Caco-2 (cell line): ENCODE measurements at regions not wholly inside any gene's neighbourhood (a gene's known extent, or its start where the extent isn't known, plus 50 kb on each side); places are given as distances from the start of the nearest gene placed in this dataset.
"Not testable (repeated sequence)": the region's sequence is repeated elsewhere in the genome, so short reads cannot be mapped to it uniquely, and the experiment has no call there.

ENCODE experiments used
- BruUV-seq: library from RNA; stranded (reverse); fragments of 400-500 nt; replicated peaks from 2 replicates; lab custom pipeline; 2021; lab: Mats Ljungman, UMichigan
- CTCF ChIA-PET: fragments of 300-600 bp; sonication (Branson Sonifier 250); formaldehyde crosslinking; loops from one replicate; lab custom pipeline; 2022; ENCODE audit warnings: antibody characterized with exemption; lab: Charles Lee
- POLR2A ChIA-PET: fragments of 300-600 bp; sonication (Branson Sonifier 250); formaldehyde crosslinking; loops from one replicate; lab custom pipeline; 2022; ENCODE audit warnings: antibody characterized with exemption; lab: Charles Lee
- DNase-seq, 2 experiments: peaks; one replicate each; pipeline versions ENCODE4 v3.0.0 to v3.0.0-alpha.2; 2020 to 2022
- H3K27me3 ChIP-seq: replicated peaks from 2 replicates; pipeline ENCODE4 v1.6.0; 2011; ENCODE audit warnings: low read length; ENCODE audit not compliant: control insufficient read depth, insufficient read depth
- H3K36me3 ChIP-seq: 2 replicates; pipeline ENCODE4 v1.5.1; 2011; ENCODE audit warnings: low read length; ENCODE audit not compliant: control insufficient read depth, insufficient read depth
- H3K4me1 ChIP-seq: fragments of 250-450 bp; sonication (Bioruptor Pico); 2 replicates; pipeline ENCODE4 v1.5.1; 2020; ENCODE audit warnings: mild to moderate bottlenecking
- H3K4me3 ChIP-seq: 2 replicates; pipeline ENCODE4 v1.5.1; 2011; ENCODE audit warnings: low read depth, mild to moderate bottlenecking, control low read depth, low read length
- H3K9me3 ChIP-seq: fragments of 250-450 bp; sonication (Bioruptor Pico); 2 replicates; pipeline ENCODE4 v1.5.1; 2020; ENCODE audit warnings: mild to moderate bottlenecking, moderate library complexity
- H3K27ac Mint-ChIP-seq: one replicate; pipeline ENCODE4 v1.8.0; 2022; ENCODE audit warnings: mixed read lengths; ENCODE audit not compliant: unreplicated experiment
- H3K27me3 Mint-ChIP-seq: one replicate; pipeline ENCODE4 v1.8.0; 2022; ENCODE audit warnings: mixed read lengths; ENCODE audit not compliant: insufficient read depth, unreplicated experiment
- H3K36me3 Mint-ChIP-seq: one replicate; pipeline ENCODE4 v1.8.0; 2022; ENCODE audit warnings: mild to moderate bottlenecking, mixed read lengths; ENCODE audit not compliant: insufficient read depth, unreplicated experiment
- H3K4me1 Mint-ChIP-seq: one replicate; pipeline ENCODE4 v1.8.0; 2022; ENCODE audit warnings: low read depth, mixed read lengths; ENCODE audit not compliant: unreplicated experiment
- H3K4me3 Mint-ChIP-seq: one replicate; pipeline ENCODE4 v1.8.0; 2022; ENCODE audit warnings: mild to moderate bottlenecking, moderate library complexity, mixed read lengths; ENCODE audit not compliant: unreplicated experiment
- H3K9me3 Mint-ChIP-seq: one replicate; pipeline ENCODE4 v1.8.0; 2022; ENCODE audit warnings: mixed read lengths; ENCODE audit not compliant: unreplicated experiment
- CTCF ChIP-seq, 2 experiments: fragments of 200-600 bp in 1 of 2; IDR thresholded peaks; 1 replicate in 1 of 2; 2 replicates in 1 of 2; pipeline versions ENCODE4 v1.5.1 to v1.8.0; 2011 to 2022; ENCODE audit warnings: antibody characterized with exemption in 1 of 2, control low read depth in 1 of 2, inconsistent platforms in 1 of 2, low read depth in 1 of 2, low read length in 1 of 2, mild to moderate bottlenecking in 1 of 2, moderate library complexity in 1 of 2; ENCODE audit not compliant: insufficient read depth in 1 of 2, severe bottlenecking in 1 of 2, unreplicated experiment in 1 of 2
- intact Hi-C: fragments of 100-400 bp; cut with micrococcal nuclease; formaldehyde crosslinking; loops from one replicate; pipeline ENCODE4 v1.10.0; 2022; ENCODE audit not compliant: unreplicated experiment

GRCh38 chr10:28910956-28911355 lies 233.6 kb downstream of the BAMBI start:
- H3K27ac Mint-ChIP-seq: no peak overlapping the region
- TF ChIP-seq CTCF (IDR thresholded peaks at IDR 0.05; ENCODE audit: insufficient read depth in 1 of 2, low read depth in 1 of 2, low read length in 1 of 2, severe bottlenecking in 1 of 2, unreplicated experiment in 1 of 2): no peak
- Histone ChIP-seq H3K4me3 (no peak overlapping the region), H3K4me1 (peaks cover 41% of the 10 kb centered on the region), H3K9me3 (no peaks in the 10 kb centered on the region), H3K36me3 (no peaks in the 10 kb centered on the region), H3K27me3 (no peaks in the 10 kb centered on the region)
- intact Hi-C loops: no loop called here
- DNase-seq: no peak
- ChIA-PET CTCF (no interaction called here), POLR2A (no interaction called here)
- no peak overlapping the region for H3K4me3 Mint-ChIP-seq
- peaks cover 5% of the 10 kb centered on the region for H3K36me3 Mint-ChIP-seq
- peaks cover 27% of the 10 kb centered on the region for H3K4me1 Mint-ChIP-seq
- no peaks in the 10 kb centered on the region for H3K27me3 Mint-ChIP-seq
- H3K9me3 Mint-ChIP-seq: no peaks in the 10 kb centered on the region
- BruUV-seq: no TSS peak

DNA sequence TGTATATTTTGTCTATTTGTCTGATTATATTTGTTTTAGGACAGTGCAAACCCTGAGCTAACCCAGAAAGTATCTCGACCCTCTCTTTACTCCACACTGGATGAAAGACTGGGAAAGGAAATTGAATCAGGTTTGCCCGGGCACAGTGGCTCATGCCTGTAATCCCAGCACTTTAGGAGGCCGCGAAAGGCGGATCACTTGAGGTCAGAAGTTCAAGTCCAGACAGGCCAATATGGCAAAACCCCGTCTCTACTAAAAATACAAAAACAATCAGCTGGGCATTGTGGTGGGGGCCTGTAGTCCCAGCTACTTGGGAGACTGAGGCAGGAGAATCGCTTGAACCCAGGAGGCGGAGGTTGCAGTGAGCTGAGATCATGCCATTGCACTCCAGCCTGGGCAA lies 234.2 kb downstream of the BAMBI start:
- H3K9me3 Mint-ChIP-seq, H3K36me3 ChIP-seq, H3K27me3 ChIP-seq, H3K4me3 Mint-ChIP-seq, DNase-seq, BruUV-seq, H3K9me3 ChIP-seq, POLR2A ChIA-PET, intact Hi-C loops, H3K4me3 ChIP-seq, H3K36me3 Mint-ChIP-seq, CTCF ChIA-PET, H3K27me3 Mint-ChIP-seq: not testable (repeated sequence)
- Mint-ChIP-seq H3K4me1 (peaks cover 25% of the 10 kb centered on the region), H3K27ac (peak overlapping the region; percentile 50)
- H3K4me1 ChIP-seq: peaks cover 43% of the 10 kb centered on the region

DNA sequence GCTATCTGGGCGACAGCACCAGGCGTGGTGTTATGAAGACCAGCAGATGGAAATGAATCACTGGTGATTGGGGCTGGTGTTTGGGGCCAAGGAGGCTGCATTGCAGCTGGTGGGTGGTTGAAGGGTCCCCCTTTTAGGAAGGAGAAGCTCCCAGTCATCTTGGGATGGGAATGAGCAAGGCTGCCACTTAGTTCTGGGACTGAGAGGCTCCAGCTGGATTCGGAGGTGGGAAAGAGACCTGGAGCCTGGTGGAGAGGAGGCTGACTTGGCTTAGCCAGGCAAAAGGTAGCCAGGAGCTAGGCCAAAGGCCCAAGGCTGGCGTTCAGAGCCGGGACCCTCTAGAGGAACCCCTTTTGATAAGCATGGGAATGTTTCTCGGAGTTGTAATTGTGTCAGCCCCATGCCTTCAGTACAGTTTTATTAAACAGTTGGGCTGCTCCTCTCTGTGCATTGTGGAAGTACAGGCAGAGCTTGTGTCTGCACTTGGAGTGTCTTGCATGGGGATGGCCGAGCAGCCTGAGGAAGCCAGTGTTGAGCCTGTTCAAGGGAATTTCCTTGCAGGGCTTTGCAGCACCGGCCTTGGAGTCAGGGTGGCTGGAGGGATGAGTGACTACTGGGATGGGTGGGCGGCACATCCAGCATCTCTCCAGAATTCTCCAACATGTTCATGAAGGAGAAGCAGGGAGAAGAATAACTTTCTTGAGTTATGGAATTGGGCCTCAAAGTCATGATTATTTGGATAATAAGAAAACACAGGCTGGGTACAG lies 234.9 kb downstream of the BAMBI start:
- H3K27ac Mint-ChIP-seq: peak overlapping the region; percentile 50
- no peaks in the 10 kb centered on the region for H3K27me3 ChIP-seq
- CTCF ChIA-PET: no interaction called here
- no TSS peak for BruUV-seq
- POLR2A ChIA-PET: no interaction called here
- H3K9me3 Mint-ChIP-seq: no peaks in the 10 kb centered on the region
- DNase-seq: no peak
- H3K4me1 ChIP-seq: peaks cover 43% of the 10 kb centered on the region
- no peak overlapping the region for H3K4me3 ChIP-seq
- intact Hi-C loops: no loop called here
- H3K27me3 Mint-ChIP-seq: no peaks in the 10 kb centered on the region
- peaks cover 31% of the 10 kb centered on the region for H3K4me1 Mint-ChIP-seq
- H3K4me3 Mint-ChIP-seq: no peak overlapping the region
- no peaks in the 10 kb centered on the region for H3K9me3 ChIP-seq
- TF ChIP-seq CTCF (IDR thresholded peaks at IDR 0.05; ENCODE audit: insufficient read depth in 1 of 2, low read depth in 1 of 2, low read length in 1 of 2, severe bottlenecking in 1 of 2, unreplicated experiment in 1 of 2): no peak
- peaks cover 14% of the 10 kb centered on the region for H3K36me3 Mint-ChIP-seq
- H3K36me3 ChIP-seq: no peaks in the 10 kb centered on the region
